Mucosa of rectum (tissue), 2 donors: ENCODE measurements at regions not wholly inside any gene's neighbourhood (a gene's known extent, or its start where the extent isn't known, plus 50 kb on each side); places are given as distances from the start of the nearest gene placed in this dataset.

Experiments
- H3K27ac ChIP-seq, 2 donors: one replicate each; pipeline ENCODE4 v1.7.0; 2013; ENCODE audit warnings: inconsistent platforms in 2 of 2, low read depth in 2 of 2, low read length in 2 of 2
- H3K27me3 ChIP-seq, 2 donors: one replicate each; pipeline ENCODE4 v1.7.0; 2013; ENCODE audit warnings: low read length in 2 of 2; ENCODE audit not compliant: control insufficient read depth in 2 of 2, insufficient read depth in 2 of 2
- H3K36me3 ChIP-seq, 2 donors: one replicate each; pipeline ENCODE4 v1.7.0; 2013; ENCODE audit warnings: low read length in 2 of 2; ENCODE audit not compliant: control insufficient read depth in 2 of 2, insufficient read depth in 2 of 2
- H3K4me1 ChIP-seq, 2 donors: one replicate each; pipeline ENCODE4 v1.7.0; 2013; ENCODE audit warnings: low read length in 2 of 2, mild to moderate bottlenecking in 1 of 2; ENCODE audit not compliant: control insufficient read depth in 2 of 2, insufficient read depth in 2 of 2
- H3K4me3 ChIP-seq, 2 donors: one replicate each; pipeline ENCODE4 v1.7.0; 2013; ENCODE audit warnings: low read length in 2 of 2
- H3K9ac ChIP-seq, 2 donors: one replicate each; pipeline ENCODE4 v1.7.0; 2013; ENCODE audit warnings: low read length in 2 of 2, low read depth in 1 of 2, mild to moderate bottlenecking in 1 of 2
- H3K9me3 ChIP-seq, 2 donors: one replicate each; pipeline ENCODE4 v1.7.0; 2013; ENCODE audit warnings: low read length in 2 of 2; ENCODE audit not compliant: control insufficient read depth in 2 of 2
- donor health status: healthy.
- donor health status: Normal muscosa, but diverticular disease.

DNA sequence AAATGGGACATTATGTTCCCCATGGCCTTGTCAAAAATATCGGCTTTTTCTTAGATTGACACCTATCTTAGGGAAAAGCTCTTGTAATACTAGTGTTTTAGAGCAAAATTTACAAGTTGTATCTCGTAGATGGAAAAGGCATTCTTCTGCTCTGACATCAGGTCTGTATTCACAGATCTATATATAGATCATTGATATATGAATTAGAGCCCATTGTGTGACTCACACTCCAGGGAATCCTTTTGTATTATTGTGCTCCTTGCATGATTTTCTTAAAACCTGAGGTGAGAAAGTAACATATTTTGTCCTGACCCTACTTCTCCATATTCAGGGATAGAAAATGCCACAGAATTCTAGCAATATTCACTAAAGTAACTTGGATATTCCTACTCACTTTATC lies 1160.8 kb upstream of the B3GALT2 start:
- Histone ChIP-seq H3K9me3 (no peaks in the 10 kb centered on the region), H3K9ac (no peak overlapping the region), H3K4me3 (no peak overlapping the region), H3K36me3 (no peaks in the 10 kb centered on the region), H3K27ac (no peak overlapping the region), H3K4me1 (no peaks in the 10 kb centered on the region), H3K27me3 (no peaks in the 10 kb centered on the region)

DNA sequence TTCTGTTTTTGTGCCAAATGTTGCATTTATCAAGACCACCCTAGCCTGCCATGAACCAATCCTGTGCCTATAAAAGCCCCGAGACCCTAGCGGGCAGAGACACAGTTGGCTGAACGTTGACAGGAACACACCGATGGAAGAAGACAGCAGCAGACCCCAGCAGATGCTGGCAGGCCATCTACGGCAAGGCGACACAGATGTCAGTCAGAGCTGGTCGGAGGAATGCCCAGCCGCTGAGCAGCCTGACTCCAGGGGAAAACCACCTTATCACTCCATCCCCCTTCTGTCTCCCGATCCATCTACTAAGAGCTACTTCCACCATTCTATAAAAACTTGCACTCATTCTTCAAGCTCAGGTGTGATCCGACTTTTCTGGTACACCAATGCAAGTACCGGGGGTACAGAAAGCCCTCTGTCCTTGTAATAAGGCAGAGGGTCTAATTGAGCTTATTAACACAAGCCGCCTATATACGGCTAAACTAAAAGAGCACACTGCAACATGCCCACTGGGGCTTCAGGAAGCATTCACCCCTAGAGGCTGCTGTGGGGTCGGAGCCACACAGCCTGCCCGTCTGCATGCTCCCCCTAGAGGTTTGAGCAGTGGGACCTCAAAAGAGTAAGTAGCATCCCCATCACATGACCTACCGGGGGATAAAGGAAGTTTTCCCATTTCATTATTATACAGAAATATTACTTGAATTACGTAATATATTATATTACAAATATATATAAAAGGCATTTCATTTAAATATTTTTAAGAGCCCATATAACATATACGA lies 1156.3 kb upstream of the B3GALT2 start:
- H3K4me1 ChIP-seq = no peaks in the 10 kb centered on the region
- H3K27me3 ChIP-seq = no peaks in the 10 kb centered on the region
- H3K9ac ChIP-seq = no peak overlapping the region
- no peaks in the 10 kb centered on the region for H3K9me3 ChIP-seq
- H3K4me3 ChIP-seq = no peak overlapping the region
- H3K36me3 ChIP-seq = no peaks in the 10 kb centered on the region
- no peak overlapping the region for H3K27ac ChIP-seq

DNA sequence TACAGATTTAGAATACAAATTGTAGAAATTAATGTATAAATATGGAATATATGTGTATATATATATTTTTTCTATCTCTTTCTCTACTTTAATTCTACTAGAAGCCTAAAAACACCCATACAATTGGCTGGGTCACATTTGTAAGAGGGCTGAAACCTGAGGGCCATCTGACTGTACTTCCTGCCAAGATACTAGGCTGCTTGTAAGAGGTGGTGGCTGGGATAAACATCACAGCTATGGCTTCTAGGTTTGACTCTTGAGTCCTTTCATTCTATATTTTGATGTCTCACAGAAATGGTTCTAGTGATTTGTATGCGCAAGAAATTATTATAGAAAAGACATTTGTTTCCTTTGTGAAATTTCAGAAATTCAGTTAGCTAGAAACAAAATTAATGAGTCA lies 1155.2 kb upstream of the B3GALT2 start:
- H3K9me3 ChIP-seq = no peaks in the 10 kb centered on the region
- no peaks in the 10 kb centered on the region for H3K4me1 ChIP-seq
- H3K9ac ChIP-seq = no peak overlapping the region
- no peak overlapping the region for H3K4me3 ChIP-seq
- no peaks in the 10 kb centered on the region for H3K27me3 ChIP-seq
- no peaks in the 10 kb centered on the region for H3K36me3 ChIP-seq
- no peak overlapping the region for H3K27ac ChIP-seq

DNA sequence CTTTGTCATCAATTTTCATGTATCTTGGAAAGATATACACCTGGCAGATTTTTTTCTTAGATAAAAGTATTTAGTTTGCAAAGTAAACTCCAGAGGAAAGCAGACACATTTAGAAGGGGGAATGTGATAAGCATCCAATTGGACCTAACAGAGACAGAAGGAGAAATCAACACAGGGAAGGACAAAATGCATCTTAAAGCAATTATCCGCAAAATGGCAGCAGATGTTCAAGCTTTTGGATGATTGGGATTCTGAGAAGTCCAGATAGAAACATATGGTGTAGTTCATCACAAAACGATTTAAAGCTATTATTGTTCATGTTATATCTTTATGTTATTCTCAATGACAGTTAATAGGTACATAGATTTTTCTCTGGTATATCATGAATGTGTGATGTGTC lies 1153.1 kb upstream of the B3GALT2 start:
- no peak overlapping the region for H3K9ac ChIP-seq
- H3K4me1 ChIP-seq = no peaks in the 10 kb centered on the region
- no peaks in the 10 kb centered on the region for H3K27me3 ChIP-seq

DNA sequence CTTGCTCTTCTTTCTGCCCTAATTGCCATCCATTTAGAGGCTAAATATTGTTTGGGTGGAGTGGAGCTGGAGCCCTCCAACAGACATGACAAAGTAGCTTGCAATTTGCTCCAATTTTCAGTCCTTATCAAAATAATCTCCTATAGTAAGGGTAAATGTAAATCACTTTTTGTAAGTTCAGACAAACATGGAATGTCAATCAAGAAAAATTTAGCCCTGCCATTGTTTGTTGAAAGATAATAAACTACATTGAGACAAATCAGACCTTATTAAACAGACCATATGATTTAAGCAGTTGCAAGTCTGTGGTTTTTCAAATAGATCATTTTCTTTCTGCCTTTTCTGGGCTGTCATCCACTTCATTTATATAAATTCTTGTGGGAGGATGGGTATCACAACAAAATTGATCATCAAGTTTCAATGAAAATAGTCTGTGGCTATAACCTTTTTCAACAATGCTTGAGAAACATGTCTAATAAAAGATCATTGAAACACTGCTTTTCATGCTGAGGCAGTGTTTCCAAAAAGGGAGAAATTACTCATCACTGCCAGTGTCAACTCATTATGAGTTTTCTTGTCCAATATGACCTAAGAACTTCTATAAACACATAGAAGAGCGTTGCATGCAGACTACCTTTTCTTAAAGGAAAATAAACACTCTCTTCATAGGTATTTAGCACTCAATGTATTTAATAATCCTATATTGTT lies 1152.0 kb upstream of the B3GALT2 start:
- no peak overlapping the region for H3K4me3 ChIP-seq
- H3K9me3 ChIP-seq = no peaks in the 10 kb centered on the region
- no peak overlapping the region for H3K27ac ChIP-seq
- H3K4me1 ChIP-seq = no peaks in the 10 kb centered on the region
- no peak overlapping the region for H3K9ac ChIP-seq
- H3K27me3 ChIP-seq = no peaks in the 10 kb centered on the region
- no peaks in the 10 kb centered on the region for H3K36me3 ChIP-seq

More for the DNA sequence above, 1153.1 kb upstream of the B3GALT2 start:
- Histone ChIP-seq H3K4me3 (no peak overlapping the region), H3K27ac (no peak overlapping the region), H3K9me3 (no peaks in the 10 kb centered on the region), H3K36me3 (no peaks in the 10 kb centered on the region)

DNA sequence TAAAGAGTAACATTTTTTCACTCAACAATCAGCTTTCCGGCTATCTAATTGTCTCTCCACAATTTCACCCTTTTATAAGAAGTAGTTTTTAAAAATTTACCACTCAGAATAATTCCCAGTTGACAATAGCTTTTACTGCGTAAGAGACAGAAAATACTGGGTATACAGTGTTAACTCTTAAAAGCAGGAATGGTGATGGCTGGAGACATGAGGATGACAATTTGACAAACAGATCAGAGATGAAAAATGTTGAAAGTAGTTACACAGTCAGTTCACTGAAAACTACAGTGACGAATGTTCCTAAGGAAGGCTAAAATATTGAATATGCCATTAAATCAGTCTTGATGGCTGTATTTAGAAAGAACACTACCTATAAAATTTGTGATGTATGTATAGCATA lies 1146.8 kb upstream of the B3GALT2 start:
- Histone ChIP-seq H3K4me1 (no peaks in the 10 kb centered on the region), H3K9ac (no peak overlapping the region), H3K4me3 (no peak overlapping the region), H3K9me3 (no peaks in the 10 kb centered on the region), H3K27me3 (no peaks in the 10 kb centered on the region), H3K27ac (no peak overlapping the region), H3K36me3 (no peaks in the 10 kb centered on the region)

DNA sequence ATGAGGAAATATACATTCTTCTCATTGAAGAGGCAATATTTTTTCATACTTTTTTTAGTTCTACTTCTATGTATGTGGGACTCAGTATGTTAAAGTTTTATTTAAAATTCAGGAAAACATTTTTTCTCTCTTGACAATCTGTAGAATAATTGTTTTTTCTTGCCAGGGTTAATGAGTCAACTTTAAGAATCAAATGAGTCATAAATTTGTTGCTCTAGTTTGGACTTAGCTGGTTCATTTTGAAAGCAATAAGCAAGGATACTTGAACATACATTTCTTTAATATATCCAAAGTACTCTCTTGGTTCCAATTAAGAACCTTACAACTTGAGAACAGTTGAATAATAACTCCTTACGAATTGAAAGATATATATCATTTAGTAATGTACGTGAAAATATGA lies 1145.3 kb upstream of the B3GALT2 start:
- Histone ChIP-seq H3K4me3 (no peak overlapping the region), H3K4me1 (no peaks in the 10 kb centered on the region), H3K36me3 (no peaks in the 10 kb centered on the region), H3K27me3 (no peaks in the 10 kb centered on the region), H3K9ac (no peak overlapping the region), H3K9me3 (no peaks in the 10 kb centered on the region), H3K27ac (no peak overlapping the region)

DNA sequence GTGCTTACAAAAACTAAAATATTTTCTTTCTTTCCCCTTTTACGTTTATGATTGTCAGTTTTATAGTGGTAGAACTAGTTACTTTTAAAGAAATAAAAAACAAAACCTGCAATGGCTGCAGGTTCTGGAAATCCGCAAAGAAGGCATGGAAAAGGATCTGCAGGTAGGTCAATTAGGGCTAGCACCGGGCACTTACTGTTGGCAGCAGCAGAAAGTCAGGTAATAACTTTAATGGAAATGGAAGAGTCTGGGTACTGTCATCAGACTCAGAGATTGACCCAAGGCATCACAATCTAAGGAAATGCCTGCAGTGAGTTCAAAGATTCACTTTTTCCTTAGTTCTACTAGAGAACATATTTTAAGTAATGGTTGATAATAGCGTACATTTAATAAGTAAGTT lies 1136.3 kb upstream of the B3GALT2 start:
- no peak overlapping the region for H3K9ac ChIP-seq
- no peak overlapping the region for H3K4me3 ChIP-seq
- no peaks in the 10 kb centered on the region for H3K4me1 ChIP-seq
- H3K27me3 ChIP-seq = no peaks in the 10 kb centered on the region
- H3K36me3 ChIP-seq = no peaks in the 10 kb centered on the region
- no peak overlapping the region for H3K27ac ChIP-seq
- H3K9me3 ChIP-seq = no peaks in the 10 kb centered on the region

DNA sequence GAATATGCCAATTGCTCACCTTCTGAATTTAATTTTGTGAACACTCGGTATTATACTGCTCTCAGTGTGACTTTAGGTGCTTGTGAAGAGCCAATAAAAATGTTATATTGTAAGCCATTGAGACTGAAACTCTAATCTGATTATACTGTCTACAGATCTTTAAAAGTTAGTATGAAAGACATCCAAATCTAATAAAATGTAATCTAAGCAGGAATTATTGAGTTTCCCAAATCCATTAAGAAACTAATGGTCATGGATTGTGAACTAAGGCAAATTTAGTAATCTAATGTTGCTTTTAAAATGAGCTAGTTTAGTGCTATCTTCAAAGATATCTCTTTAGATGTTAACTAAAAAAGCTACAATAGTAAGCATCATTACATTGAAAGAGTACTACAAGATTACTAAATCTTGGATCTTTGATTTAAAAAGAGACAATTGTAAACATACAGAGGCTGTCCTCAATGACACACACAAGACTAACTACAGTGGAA lies 1132.4 kb upstream of the B3GALT2 start:
- Histone ChIP-seq H3K36me3 (no peaks in the 10 kb centered on the region), H3K4me1 (no peaks in the 10 kb centered on the region), H3K9me3 (no peaks in the 10 kb centered on the region), H3K27ac (no peak overlapping the region), H3K27me3 (no peaks in the 10 kb centered on the region), H3K4me3 (no peak overlapping the region), H3K9ac (no peak overlapping the region)

DNA sequence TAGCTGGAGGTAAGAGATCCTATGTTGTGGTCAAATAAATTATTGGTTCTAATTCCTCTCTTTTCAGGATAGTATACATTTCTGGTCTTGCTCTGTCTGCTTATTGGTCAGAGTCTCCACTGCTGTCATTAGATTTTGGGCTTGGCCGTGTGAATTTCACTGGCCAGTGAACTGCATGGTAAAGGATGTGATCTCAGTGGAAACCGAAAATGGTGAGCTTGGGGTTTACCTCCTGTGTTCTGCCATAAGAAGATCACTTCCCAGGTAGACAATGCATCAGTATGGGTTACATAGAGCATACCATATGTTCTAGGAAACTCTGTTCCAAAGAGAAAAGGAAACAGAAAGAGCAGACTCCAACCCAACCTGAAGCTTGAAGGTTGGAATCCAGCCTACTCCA lies 1123.3 kb upstream of the B3GALT2 start:
- Histone ChIP-seq H3K9ac (no peak overlapping the region), H3K4me1 (no peaks in the 10 kb centered on the region), H3K4me3 (no peak overlapping the region), H3K27me3 (no peaks in the 10 kb centered on the region), H3K36me3 (no peaks in the 10 kb centered on the region), H3K9me3 (no peaks in the 10 kb centered on the region), H3K27ac (no peak overlapping the region)
